ENCODE measurements at regions not wholly inside any gene's neighbourhood (a gene's known extent, or its start where the extent isn't known, plus 50 kb on each side); places are given as distances from the start of the nearest gene placed in this dataset.
A peak's percentile ranks its signal among the peaks of the same experiment; 100 is the strongest.

- no peak for DNase-seq
- intact Hi-C loops (cut with DNase I), result no loop called here
- Histone ChIP-seq H3K27ac (no peak overlapping the region), H3K27me3 (ENCODE audit: low read depth) (no peaks in the 10 kb centered on the region), H3K4me1 (no peaks in the 10 kb centered on the region), H3K9me3 (no peaks in the 10 kb centered on the region), H3K4me3 (no peak overlapping the region), H3K36me3 (no peaks in the 10 kb centered on the region)
- no peak for ATAC-seq
- no peak for TF ChIP-seq CTCF (IDR thresholded peaks at IDR 0.05)
Measured at GRCh38 chr4:137131201-137131600, 401.1 kb downstream of the PCDH18 start.

DNA sequence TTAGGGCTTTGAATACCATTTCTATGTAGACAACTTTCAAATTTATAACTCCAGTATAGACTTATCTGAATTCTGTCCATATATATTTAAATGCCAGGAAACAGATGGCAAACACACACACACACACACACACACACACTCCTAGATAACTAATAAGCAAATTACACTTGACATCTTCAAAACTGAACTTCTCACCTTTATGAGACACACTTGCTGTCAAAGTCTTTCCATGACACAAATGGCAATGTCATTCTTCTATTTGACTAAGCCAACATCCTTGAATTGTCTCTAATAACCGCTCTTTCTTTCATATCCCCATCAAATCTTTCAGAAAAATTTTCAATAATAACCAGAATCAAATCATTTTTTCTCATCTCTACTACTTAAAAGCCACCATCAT, 402.4 kb downstream of the PCDH18 start:
- no peaks in the 10 kb centered on the region for H3K4me1 ChIP-seq
- no peak overlapping the region for H3K27ac ChIP-seq
- intact Hi-C loops (cut with DNase I), result no loop called here
- H3K36me3 ChIP-seq, result no peaks in the 10 kb centered on the region
- no peak for ATAC-seq
- TF ChIP-seq CTCF (IDR thresholded peaks at IDR 0.05), result no peak
- DNase-seq, result no peak
- H3K27me3 ChIP-seq (ENCODE audit: low read depth), result no peaks in the 10 kb centered on the region
- H3K9me3 ChIP-seq, result no peaks in the 10 kb centered on the region
- no peak overlapping the region for H3K4me3 ChIP-seq

DNA sequence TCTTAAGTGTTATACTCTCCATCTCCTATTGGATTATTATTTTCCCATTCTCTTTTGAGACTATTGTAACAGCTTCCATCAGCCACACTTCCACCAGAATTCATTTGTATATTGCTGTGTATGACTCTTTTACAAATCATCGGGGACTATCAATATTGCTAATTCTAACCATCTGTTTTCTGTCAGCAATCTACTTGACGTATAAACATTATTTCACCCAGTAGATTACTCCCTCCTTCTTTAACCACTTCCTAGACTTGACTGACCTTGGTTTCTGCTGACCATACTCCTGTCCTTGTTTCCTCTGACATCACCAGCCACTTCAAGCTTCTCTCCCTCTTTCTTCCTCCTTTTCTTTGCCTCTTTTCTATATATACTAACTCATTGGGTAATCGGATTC, 402.9 kb downstream of the PCDH18 start:
- ATAC-seq, result no peak
- Histone ChIP-seq H3K36me3 (no peaks in the 10 kb centered on the region), H3K9me3 (no peaks in the 10 kb centered on the region), H3K27me3 (ENCODE audit: low read depth) (no peaks in the 10 kb centered on the region), H3K27ac (no peak overlapping the region), H3K4me3 (no peak overlapping the region), H3K4me1 (no peaks in the 10 kb centered on the region)
- intact Hi-C loops (cut with DNase I), result no loop called here
- no peak for DNase-seq
- no peak for TF ChIP-seq CTCF (IDR thresholded peaks at IDR 0.05)

DNA sequence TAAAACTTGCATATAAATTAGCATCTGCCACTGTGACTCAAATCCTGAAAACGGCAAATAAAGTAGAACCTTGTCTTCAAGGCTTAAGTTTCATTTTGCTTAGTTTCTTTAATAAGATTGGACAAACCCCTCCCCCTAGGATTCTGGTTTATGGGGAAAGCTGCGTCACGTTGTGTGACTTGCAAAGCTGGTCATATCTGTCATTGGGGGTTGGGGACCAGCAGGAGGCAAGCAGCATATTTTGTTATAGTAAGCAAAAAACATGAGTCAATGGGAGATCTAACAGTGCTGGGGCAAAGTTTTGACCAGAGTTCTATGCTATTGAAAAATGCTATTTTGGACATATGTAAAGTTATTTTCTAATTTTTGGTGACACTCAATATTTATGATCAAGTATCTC, 407.3 kb downstream of the PCDH18 start:
- no peak for TF ChIP-seq CTCF (IDR thresholded peaks at IDR 0.05)
- Histone ChIP-seq H3K9me3 (no peaks in the 10 kb centered on the region), H3K4me1 (no peaks in the 10 kb centered on the region), H3K27me3 (ENCODE audit: low read depth) (no peaks in the 10 kb centered on the region), H3K36me3 (no peaks in the 10 kb centered on the region), H3K4me3 (peak overlapping the region; percentile 27), H3K27ac (no peak overlapping the region)
- ATAC-seq (peak in 1 of 2 donors; percentile 19), DNase-seq (no peak)
- intact Hi-C loops (cut with DNase I), result no loop called here

- no peak for DNase-seq
- intact Hi-C loops (cut with DNase I), result no loop called here
- peak overlapping the region; percentile 27 for H3K4me3 ChIP-seq
Measured at GRCh38 chr4:137124278-137124932, 407.9 kb downstream of the PCDH18 start.

More at GRCh38 chr4:137124278-137124932, 407.9 kb downstream of the PCDH18 start:
- Histone ChIP-seq H3K27me3 (ENCODE audit: low read depth) (no peaks in the 10 kb centered on the region), H3K27ac (no peak overlapping the region), H3K4me1 (no peaks in the 10 kb centered on the region), H3K36me3 (no peaks in the 10 kb centered on the region), H3K9me3 (no peaks in the 10 kb centered on the region)
- TF ChIP-seq CTCF (IDR thresholded peaks at IDR 0.05), result peak; percentile 50
- ATAC-seq, result peak; percentile 68 to 89

Measured in lower lobe of right lung (tissue), 2 donors.